Lower lobe of right lung (tissue), 2 donors: ENCODE measurements at regions not wholly inside any gene's neighbourhood (a gene's known extent, or its start where the extent isn't known, plus 50 kb on each side); places are given as distances from the start of the nearest gene placed in this dataset.

Source experiments
- ATAC-seq, 2 donors: fragments of 200-7000 bp; cut with Tn5 transposase; one replicate each; pipeline ENCODE4 v1.9.1; 2020 to 2022; ENCODE audit warnings: mild to moderate bottlenecking in 2 of 2, moderate library complexity in 2 of 2
- DNase-seq: peaks from one replicate; pipeline ENCODE4 v3.0.0-alpha.2; 2020
- H3K27ac ChIP-seq: fragments of 200-600 bp; one replicate; pipeline ENCODE4 v1.8.0; 2022
- H3K27me3 ChIP-seq: fragments of 200-600 bp; one replicate; pipeline ENCODE4 v1.8.0; 2022; ENCODE audit warnings: low read depth
- H3K36me3 ChIP-seq: fragments of 200-600 bp; one replicate; pipeline ENCODE4 v1.8.0; 2022; ENCODE audit warnings: mild to moderate bottlenecking
- H3K4me1 ChIP-seq: fragments of 200-600 bp; one replicate; pipeline ENCODE4 v1.8.0; 2022
- H3K4me3 ChIP-seq: fragments of 200-600 bp; one replicate; pipeline ENCODE4 v1.8.0; 2022; ENCODE audit warnings: mild to moderate bottlenecking
- H3K9me3 ChIP-seq: fragments of 200-600 bp; one replicate; pipeline ENCODE4 v1.8.0; 2022
- CTCF ChIP-seq: fragments of 200-600 bp; IDR thresholded peaks from one replicate; pipeline ENCODE4 v1.8.0; 2022; ENCODE audit warnings: antibody characterized with exemption, mild to moderate bottlenecking
- intact Hi-C: fragments of 100-400 bp; cut with DNase I; formaldehyde crosslinking; loops from one replicate; pipeline ENCODE4 v1.11.0; 2022
- donor health status: DM: no; HTN: yes; CAD: no; lungs with severe emphysema.

- DNase-seq (no peak), ATAC-seq (no peak)
- H3K27ac ChIP-seq, result no peak overlapping the region
- intact Hi-C loops, result no loop called here
- H3K27me3 ChIP-seq, result no peaks in the 10 kb centered on the region
- TF ChIP-seq CTCF, result no peak
- no peaks in the 10 kb centered on the region for H3K36me3 ChIP-seq
- H3K4me3 ChIP-seq, result no peak overlapping the region
- no peaks in the 10 kb centered on the region for H3K9me3 ChIP-seq
- H3K4me1 ChIP-seq, result peaks cover 10% of the 10 kb centered on the region
Measured at GRCh38 chr10:2921956-2922680, 145.2 kb upstream of the PFKP start.

- Histone ChIP-seq H3K9me3 (no peaks in the 10 kb centered on the region), H3K27me3 (no peaks in the 10 kb centered on the region), H3K4me1 (peaks cover 5% of the 10 kb centered on the region), H3K4me3 (no peak overlapping the region), H3K36me3 (no peaks in the 10 kb centered on the region), H3K27ac (no peak overlapping the region)
- TF ChIP-seq CTCF, result no peak
- DNase-seq (no peak), ATAC-seq (peak; percentile 21 to 43)
- intact Hi-C loops, result no loop called here
Measured at GRCh38 chr10:2920637-2921036, 146.7 kb upstream of the PFKP start.

- H3K4me3 ChIP-seq, result no peak overlapping the region
- DNase-seq (no peak), ATAC-seq (no peak)
- H3K27ac ChIP-seq, result no peak overlapping the region
- H3K9me3 ChIP-seq, result no peaks in the 10 kb centered on the region
- intact Hi-C loops, result no loop called here
- no peaks in the 10 kb centered on the region for H3K27me3 ChIP-seq
- no peak for TF ChIP-seq CTCF
- H3K4me1 ChIP-seq, result peaks cover under 1% of the 10 kb centered on the region
- H3K36me3 ChIP-seq, result no peaks in the 10 kb centered on the region
Measured at GRCh38 chr10:2920168-2920567, 147.2 kb upstream of the PFKP start.

- ATAC-seq (no peak), DNase-seq (no peak)
- Histone ChIP-seq H3K36me3 (no peaks in the 10 kb centered on the region), H3K9me3 (no peaks in the 10 kb centered on the region), H3K27me3 (no peaks in the 10 kb centered on the region), H3K27ac (no peak overlapping the region), H3K4me1 (no peaks in the 10 kb centered on the region), H3K4me3 (no peak overlapping the region)
- TF ChIP-seq CTCF, result no peak
- intact Hi-C loops, result no loop called here
Measured at GRCh38 chr10:2919016-2919415, 148.3 kb upstream of the PFKP start.

GRCh38 chr10:2918489-2918888 lies 148.9 kb upstream of the PFKP start:
- TF ChIP-seq CTCF, result no peak
- Histone ChIP-seq H3K4me3 (no peak overlapping the region), H3K4me1 (no peaks in the 10 kb centered on the region), H3K27me3 (no peaks in the 10 kb centered on the region), H3K27ac (no peak overlapping the region), H3K36me3 (no peaks in the 10 kb centered on the region), H3K9me3 (no peaks in the 10 kb centered on the region)
- ATAC-seq (no peak), DNase-seq (no peak)
- intact Hi-C loops, result no loop called here
